Type B pancreatic cell (in vitro differentiated cells): ENCODE measurements at regions not wholly inside any gene's neighbourhood (a gene's known extent, or its start where the extent isn't known, plus 50 kb on each side); places are given as distances from the start of the nearest gene placed in this dataset.

Experiments used
- DNase-seq: peaks from one replicate; pipeline ENCODE4 v3.0.0; 2021; ENCODE audit warnings: mixed read lengths; ENCODE audit not compliant: unreplicated experiment; ENCODE audit errors: extremely low spot score
- H3K27ac Mint-ChIP-seq: 2 replicates; pipeline ENCODE4 v1.8.0; 2021; ENCODE audit warnings: mild to moderate bottlenecking, mixed read lengths
- H3K27me3 Mint-ChIP-seq: 2 replicates; pipeline ENCODE4 v1.8.0; 2021; ENCODE audit warnings: mixed read lengths
- H3K36me3 Mint-ChIP-seq: 2 replicates; pipeline ENCODE4 v1.8.0; 2021; ENCODE audit warnings: mixed read lengths
- H3K4me1 Mint-ChIP-seq: one replicate; pipeline ENCODE4 v1.8.0; 2021; ENCODE audit warnings: mixed read lengths; ENCODE audit not compliant: unreplicated experiment
- H3K4me3 Mint-ChIP-seq: 2 replicates; pipeline ENCODE4 v1.8.0; 2021; ENCODE audit warnings: mild to moderate bottlenecking, mixed read lengths
- H3K9me3 Mint-ChIP-seq: 2 replicates; pipeline ENCODE4 v1.8.0; 2021; ENCODE audit warnings: mixed read lengths
- TF ChIP-seq, protein P1 (sequence below): fragments of 200-600 bp; sonication (generic); conservative IDR thresholded peaks from 2 replicates; pipeline ENCODE4 v1.5.0; 2021; ENCODE audit warnings: antibody characterized with exemption, mild to moderate bottlenecking

DNA sequence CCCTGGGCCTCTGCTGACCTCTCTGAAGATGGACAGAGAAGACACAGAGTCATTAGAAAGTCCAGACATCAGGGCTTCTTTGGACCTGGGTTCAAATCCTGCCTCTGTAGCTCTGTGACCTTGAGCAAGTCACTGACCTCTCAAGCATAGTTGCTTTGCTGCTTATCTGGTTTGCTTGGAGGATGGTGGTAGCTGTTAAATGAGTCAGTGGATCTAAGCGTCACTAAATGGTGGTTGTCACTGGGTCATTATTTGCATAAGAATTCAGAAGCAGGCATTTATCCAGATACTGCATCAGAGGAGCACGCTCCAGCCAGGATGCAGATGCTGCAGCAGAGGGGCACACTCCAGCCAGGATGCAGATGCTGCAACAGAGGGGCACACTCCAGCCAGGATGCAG, 229.2 kb downstream of the GLI2 start:
- Mint-ChIP-seq H3K9me3 (no peaks in the 10 kb centered on the region), H3K27me3 (peaks cover 4% of the 10 kb centered on the region), H3K27ac (no peak overlapping the region), H3K36me3 (peaks cover 7% of the 10 kb centered on the region), H3K4me3 (no peak overlapping the region), H3K4me1 (peaks cover 14% of the 10 kb centered on the region)
- no peak for DNase-seq
- TF ChIP-seq, protein P1, sequence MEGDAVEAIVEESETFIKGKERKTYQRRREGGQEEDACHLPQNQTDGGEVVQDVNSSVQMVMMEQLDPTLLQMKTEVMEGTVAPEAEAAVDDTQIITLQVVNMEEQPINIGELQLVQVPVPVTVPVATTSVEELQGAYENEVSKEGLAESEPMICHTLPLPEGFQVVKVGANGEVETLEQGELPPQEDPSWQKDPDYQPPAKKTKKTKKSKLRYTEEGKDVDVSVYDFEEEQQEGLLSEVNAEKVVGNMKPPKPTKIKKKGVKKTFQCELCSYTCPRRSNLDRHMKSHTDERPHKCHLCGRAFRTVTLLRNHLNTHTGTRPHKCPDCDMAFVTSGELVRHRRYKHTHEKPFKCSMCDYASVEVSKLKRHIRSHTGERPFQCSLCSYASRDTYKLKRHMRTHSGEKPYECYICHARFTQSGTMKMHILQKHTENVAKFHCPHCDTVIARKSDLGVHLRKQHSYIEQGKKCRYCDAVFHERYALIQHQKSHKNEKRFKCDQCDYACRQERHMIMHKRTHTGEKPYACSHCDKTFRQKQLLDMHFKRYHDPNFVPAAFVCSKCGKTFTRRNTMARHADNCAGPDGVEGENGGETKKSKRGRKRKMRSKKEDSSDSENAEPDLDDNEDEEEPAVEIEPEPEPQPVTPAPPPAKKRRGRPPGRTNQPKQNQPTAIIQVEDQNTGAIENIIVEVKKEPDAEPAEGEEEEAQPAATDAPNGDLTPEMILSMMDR = no peak

DNA sequence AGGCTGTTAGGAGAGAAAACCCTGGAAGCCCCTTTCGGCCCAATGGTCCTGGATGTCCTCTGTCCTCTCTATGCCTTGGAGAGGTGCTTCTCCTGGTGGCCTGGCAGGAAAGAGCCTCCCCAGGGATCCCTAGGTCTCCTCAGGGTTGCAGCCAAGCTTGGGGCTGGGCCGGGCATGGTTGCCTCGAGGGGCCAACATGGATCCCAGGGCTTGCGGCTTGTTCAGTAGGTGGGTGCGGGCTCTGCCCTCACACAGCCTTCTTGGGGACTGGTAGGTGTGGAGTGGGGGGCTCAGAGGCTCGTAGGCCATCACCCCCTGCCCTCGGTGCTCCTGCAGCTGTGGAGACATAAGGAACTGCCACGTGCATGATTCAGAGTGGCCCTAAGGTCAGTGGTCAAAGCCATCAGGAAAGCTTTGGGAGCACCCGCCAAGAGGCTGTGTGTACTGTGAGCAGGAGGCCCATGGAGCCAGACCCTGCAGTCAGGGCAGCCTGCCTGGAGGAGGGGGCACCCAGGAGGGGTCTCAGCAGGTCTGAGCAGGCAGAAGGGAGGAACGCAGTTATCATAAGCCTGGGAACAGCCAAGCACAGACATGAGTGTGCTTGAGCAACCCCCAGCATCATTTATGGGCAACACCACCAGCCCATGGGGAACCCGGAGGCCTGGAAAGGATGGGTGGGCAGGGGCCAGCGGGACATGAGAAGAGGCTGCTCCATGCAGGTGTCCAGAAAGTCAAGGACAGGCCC, 231.0 kb downstream of the GLI2 start:
- H3K27me3 Mint-ChIP-seq = peaks cover 4% of the 10 kb centered on the region
- no peak overlapping the region for H3K4me3 Mint-ChIP-seq
- H3K27ac Mint-ChIP-seq = no peak overlapping the region
- TF ChIP-seq, protein P1 = no peak
- H3K36me3 Mint-ChIP-seq = peaks cover 8% of the 10 kb centered on the region
- H3K4me1 Mint-ChIP-seq = peaks cover 14% of the 10 kb centered on the region
- DNase-seq = no peak
- no peaks in the 10 kb centered on the region for H3K9me3 Mint-ChIP-seq

DNA sequence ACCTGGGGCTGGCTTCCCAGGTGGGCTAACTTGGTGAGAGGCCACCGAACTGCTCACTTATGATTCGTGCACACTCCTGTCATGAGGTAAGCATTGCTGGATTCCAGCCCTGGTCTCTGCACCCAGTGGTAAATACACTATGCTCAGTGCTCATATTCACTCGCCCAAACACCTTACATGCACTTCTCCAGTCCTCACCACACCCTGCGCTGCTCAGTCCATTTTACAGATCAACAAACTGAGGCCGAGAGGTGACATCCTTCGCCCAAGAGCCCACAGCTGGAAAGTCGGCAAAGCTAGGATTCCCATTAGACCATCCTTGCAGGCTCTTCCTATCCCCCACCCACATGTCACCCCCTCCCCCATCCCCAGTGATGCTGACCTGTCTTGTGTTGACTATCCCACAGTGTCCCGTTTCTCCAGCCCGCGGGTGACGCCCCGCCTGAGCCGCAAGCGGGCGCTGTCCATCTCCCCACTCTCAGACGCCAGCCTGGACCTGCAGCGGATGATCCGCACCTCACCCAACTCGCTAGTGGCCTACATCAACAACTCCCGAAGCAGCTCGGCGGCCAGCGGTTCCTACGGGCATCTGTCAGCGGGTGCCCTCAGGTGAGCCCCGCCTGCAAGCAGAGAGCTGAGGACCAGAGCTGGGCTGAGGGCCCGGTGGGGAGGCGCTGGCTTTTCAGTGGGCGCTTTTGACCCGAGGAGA, 232.8 kb downstream of the GLI2 start:
- TF ChIP-seq, protein P1 = no peak
- Mint-ChIP-seq H3K27ac (no peak overlapping the region), H3K27me3 (peaks cover 4% of the 10 kb centered on the region), H3K9me3 (no peaks in the 10 kb centered on the region), H3K36me3 (peaks cover 12% of the 10 kb centered on the region), H3K4me3 (no peak overlapping the region), H3K4me1 (peaks cover 14% of the 10 kb centered on the region)
- DNase-seq = no peak

DNA sequence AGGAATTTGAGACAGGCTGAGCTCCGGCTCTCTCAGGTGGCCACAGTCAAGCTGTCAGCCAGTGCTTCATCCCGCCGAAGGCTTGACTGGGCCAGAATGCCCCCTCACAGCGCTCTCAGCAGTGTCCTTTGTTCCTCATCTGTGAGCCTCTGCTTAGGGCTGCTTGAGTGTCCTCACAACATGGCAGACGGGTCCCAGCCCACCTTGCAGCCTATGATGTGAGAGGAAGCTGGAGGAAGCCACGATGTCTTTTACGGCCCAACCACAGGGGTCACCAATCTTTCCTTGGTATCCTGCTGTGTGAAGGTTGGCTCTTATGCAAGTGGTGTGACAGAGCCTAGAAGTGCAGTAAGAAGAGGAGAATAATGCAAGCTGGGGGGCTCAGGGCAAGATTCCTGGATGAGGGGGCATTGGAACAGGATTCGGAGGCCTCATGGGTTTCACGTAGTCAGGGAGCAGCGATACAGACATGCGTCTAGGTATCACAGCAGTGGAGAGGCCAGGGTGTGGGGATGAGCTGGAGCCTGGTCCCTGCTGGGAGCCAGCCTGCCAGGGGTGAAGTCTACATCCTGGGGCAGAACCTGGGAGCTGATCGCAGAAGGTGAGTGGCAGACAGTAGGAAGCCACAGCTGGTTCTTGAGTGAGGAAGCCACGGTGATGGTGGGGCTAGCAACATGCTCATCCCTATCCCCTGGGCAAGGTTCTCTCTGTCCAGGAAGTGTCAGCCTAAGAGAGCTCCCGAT, 234.1 kb downstream of the GLI2 start:
- Mint-ChIP-seq H3K9me3 (no peaks in the 10 kb centered on the region), H3K4me3 (no peak overlapping the region), H3K27ac (no peak overlapping the region), H3K36me3 (peaks cover 16% of the 10 kb centered on the region), H3K27me3 (peaks cover 4% of the 10 kb centered on the region), H3K4me1 (peaks cover 1% of the 10 kb centered on the region)
- TF ChIP-seq, protein P1 = no peak
- DNase-seq = no peak

DNA sequence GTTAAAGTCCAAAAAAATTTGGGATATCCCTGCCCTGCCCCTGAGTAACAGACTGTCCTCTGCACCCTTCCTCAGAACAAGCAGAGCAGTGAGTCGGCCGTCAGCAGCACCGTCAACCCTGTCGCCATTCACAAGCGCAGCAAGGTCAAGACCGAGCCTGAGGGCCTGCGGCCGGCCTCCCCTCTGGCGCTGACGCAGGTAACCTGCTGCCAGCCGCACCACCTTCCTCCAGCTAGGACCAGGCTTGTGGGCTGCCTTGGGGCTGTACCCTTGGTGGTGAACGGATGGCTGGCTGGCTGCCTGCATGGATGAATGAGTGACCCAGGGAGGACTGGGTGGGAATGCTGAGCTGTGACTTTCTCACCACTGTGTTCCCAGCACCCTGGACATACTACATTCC, 236.2 kb downstream of the GLI2 start:
- no peak overlapping the region for H3K4me3 Mint-ChIP-seq
- H3K36me3 Mint-ChIP-seq = peaks cover 23% of the 10 kb centered on the region
- no peak overlapping the region for H3K27ac Mint-ChIP-seq
- DNase-seq = no peak
- TF ChIP-seq, protein P1 = no peak
- peaks cover 8% of the 10 kb centered on the region for H3K4me1 Mint-ChIP-seq
- no peaks in the 10 kb centered on the region for H3K9me3 Mint-ChIP-seq
- H3K27me3 Mint-ChIP-seq = peaks cover 4% of the 10 kb centered on the region
